Endothelial cell of umbilical vein (primary cell): ENCODE measurements at regions not wholly inside any gene's neighbourhood (a gene's known extent, or its start where the extent isn't known, plus 50 kb on each side); places are given as distances from the start of the nearest gene placed in this dataset.

ENCODE experiments used
- BruUV-seq: library from RNA; stranded (reverse); fragments of 400-500 nt; replicated peaks from 2 replicates; lab custom pipeline; 2021; lab: Mats Ljungman, UMichigan
- CTCF ChIA-PET: fragments of 300-600, 350-600 bp; sonication (Branson Sonifier 250); formaldehyde crosslinking; loops from one replicate; lab custom pipeline; 2021; ENCODE audit warnings: antibody characterized with exemption, inconsistent platforms; lab: Charles Lee
- POLR2A ChIA-PET: fragments of 300-600, 350-600 bp; sonication (Branson Sonifier 250); formaldehyde crosslinking; loops from one replicate; lab custom pipeline; 2021; ENCODE audit warnings: antibody characterized with exemption, inconsistent platforms; lab: Charles Lee
- DNase-seq: peaks from one replicate; pipeline ENCODE4 v3.0.0-alpha.2; 2011; ENCODE audit warnings: low read depth, low spot score
- FAIRE-seq: peaks from 2 replicates; lab custom pipeline; 2011; peaks lifted over from hg19 to GRCh38; lab: Jason Lieb, UNC
- H2AFZ ChIP-seq: 2 replicates; pipeline ENCODE4 v1.6.0; 2012; ENCODE audit warnings: low read depth, low read length, control low read depth, inconsistent platforms
- H3K27ac ChIP-seq: 2 replicates; pipeline ENCODE4 v1.5.1; 2011; ENCODE audit warnings: low read depth, mild to moderate bottlenecking, control low read depth, low read length, moderate library complexity; ENCODE audit not compliant: insufficient read depth
- H3K27me3 ChIP-seq, 2 experiments: 2 replicates each; pipeline versions ENCODE4 v1.6.0 to v1.6.1; 2011; ENCODE audit warnings: low read length in 2 of 2, mixed read lengths in 1 of 2; ENCODE audit not compliant: control insufficient read depth in 2 of 2, insufficient read depth in 2 of 2
- H3K36me3 ChIP-seq, 2 experiments: 2 replicates in 1 of 2; 3 replicates in 1 of 2; pipeline ENCODE4 v1.5.1; 2011; ENCODE audit warnings: low read length in 2 of 2, mild to moderate bottlenecking in 1 of 2, moderate library complexity in 1 of 2; ENCODE audit not compliant: control insufficient read depth in 2 of 2, insufficient read depth in 2 of 2; ENCODE audit errors: extremely low read depth in 1 of 2
- H3K4me1 ChIP-seq: 3 replicates; pipeline ENCODE4 v1.5.1; 2011; ENCODE audit warnings: mild to moderate bottlenecking, low read length; ENCODE audit not compliant: control insufficient read depth, insufficient read depth; ENCODE audit errors: extremely low read depth
- H3K4me2 ChIP-seq: 2 replicates; pipeline ENCODE4 v1.6.1; 2011; ENCODE audit warnings: low read length, control low read depth, mixed read lengths; ENCODE audit not compliant: insufficient read depth
- H3K4me3 ChIP-seq, 3 experiments: fragments of 200-600 bp in 1 of 3; sonication (generic), shearing (Covaris generic) in 1 of 3; replicated peaks in 1 of 3; 2 replicates each; pipeline ENCODE4 v1.5.1; 2011 to 2016; ENCODE audit warnings: control low read depth in 3 of 3, low read length in 3 of 3, mild to moderate bottlenecking in 2 of 3, inconsistent platforms in 1 of 3, low read depth in 1 of 3, moderate library complexity in 1 of 3; ENCODE audit not compliant: insufficient read depth in 1 of 3
- H3K79me2 ChIP-seq: 2 replicates; pipeline ENCODE4 v1.6.0; 2012; ENCODE audit warnings: low read length, inconsistent platforms; ENCODE audit not compliant: control insufficient read depth, insufficient read depth
- H3K9ac ChIP-seq: replicated peaks from 2 replicates; pipeline ENCODE3; 2011; ENCODE audit warnings: low read length, control low read depth; ENCODE audit not compliant: insufficient read depth; ENCODE audit errors: extremely low read depth
- H3K9me1 ChIP-seq: replicated peaks from 3 replicates; pipeline ENCODE4 v1.6.0; 2011; ENCODE audit warnings: mild to moderate bottlenecking, low read length; ENCODE audit not compliant: control insufficient read depth, insufficient read depth; ENCODE audit errors: extremely low read depth
- H3K9me3 ChIP-seq: replicated peaks from 2 replicates; pipeline ENCODE4 v1.5.1; 2012; ENCODE audit warnings: low read length, inconsistent platforms; ENCODE audit not compliant: control insufficient read depth, insufficient read depth
- H4K20me1 ChIP-seq: replicated peaks from 2 replicates; pipeline ENCODE3; 2011; ENCODE audit warnings: mild to moderate bottlenecking, low read length; ENCODE audit not compliant: control insufficient read depth, insufficient read depth; ENCODE audit errors: extremely low read depth
- EZH2 ChIP-seq: IDR thresholded peaks from 2 replicates; pipeline ENCODE4 v1.6.1; 2012; ENCODE audit warnings: borderline replicate concordance, low read depth, mild to moderate bottlenecking, moderate library complexity, low read length, inconsistent platforms; ENCODE audit not compliant: severe bottlenecking
- FOS ChIP-seq: IDR thresholded peaks from 2 replicates; pipeline ENCODE4 v1.6.1; 2011; ENCODE audit warnings: mild to moderate bottlenecking, low read length, moderate library complexity, borderline replicate concordance; ENCODE audit not compliant: insufficient read depth
- GATA2 ChIP-seq: IDR thresholded peaks from 2 replicates; pipeline ENCODE4 v1.7.0; 2011; ENCODE audit warnings: low read depth, mild to moderate bottlenecking, moderate library complexity, mixed read lengths, low read length; ENCODE audit not compliant: insufficient read length, insufficient read depth
- JUN ChIP-seq: IDR thresholded peaks from 2 replicates; pipeline ENCODE4 v1.6.1; 2011; ENCODE audit warnings: borderline replicate concordance, low read depth; ENCODE audit not compliant: insufficient read length, insufficient read depth
- MYC ChIP-seq: IDR thresholded peaks from one replicate; pipeline ENCODE4 v1.6.1; 2011; ENCODE audit warnings: mild to moderate bottlenecking, low read depth, low read length
- POLR2A ChIP-seq: IDR thresholded peaks from 2 replicates; pipeline ENCODE4 v1.6.1; 2012; ENCODE audit warnings: low read depth, mild to moderate bottlenecking, control low read depth, low read length
- POLR2AphosphoS5 ChIP-seq: IDR thresholded peaks from 2 replicates; pipeline ENCODE4 v1.6.1; 2012; ENCODE audit warnings: low read depth, mild to moderate bottlenecking, control low read depth, low read length, moderate library complexity; ENCODE audit not compliant: insufficient read depth
- dilution Hi-C: fragments of 300-500 bp; cut with MboI; formaldehyde crosslinking; loops from one replicate; pipeline ENCODE4 v1.15.0; 2019; ENCODE audit warnings: low sequenced_read_pairs; ENCODE audit not compliant: extremely low pct_ligation_motif_present
- intact Hi-C: fragments of 100-400 bp; cut with micrococcal nuclease; formaldehyde crosslinking; loops from one replicate; pipeline ENCODE4 v1.10.0; 2022
- TF ChIP-seq, protein P1 (sequence below): IDR thresholded peaks from 2 replicates; pipeline ENCODE4 v1.6.1; 2011; ENCODE audit not compliant: insufficient read depth, insufficient read length
- TF ChIP-seq, protein P2 (sequence below), 2 donors: IDR thresholded peaks; 1 replicate in 1 of 2; 2 replicates in 1 of 2; pipeline ENCODE4 v1.5.1; 2011; ENCODE audit warnings: low read length in 2 of 2, mild to moderate bottlenecking in 2 of 2, moderate library complexity in 2 of 2, control low read depth in 1 of 2, inconsistent platforms in 1 of 2, low read depth in 1 of 2; ENCODE audit not compliant: insufficient read depth in 1 of 2; ENCODE audit errors: extremely low read depth in 1 of 2

DNA sequence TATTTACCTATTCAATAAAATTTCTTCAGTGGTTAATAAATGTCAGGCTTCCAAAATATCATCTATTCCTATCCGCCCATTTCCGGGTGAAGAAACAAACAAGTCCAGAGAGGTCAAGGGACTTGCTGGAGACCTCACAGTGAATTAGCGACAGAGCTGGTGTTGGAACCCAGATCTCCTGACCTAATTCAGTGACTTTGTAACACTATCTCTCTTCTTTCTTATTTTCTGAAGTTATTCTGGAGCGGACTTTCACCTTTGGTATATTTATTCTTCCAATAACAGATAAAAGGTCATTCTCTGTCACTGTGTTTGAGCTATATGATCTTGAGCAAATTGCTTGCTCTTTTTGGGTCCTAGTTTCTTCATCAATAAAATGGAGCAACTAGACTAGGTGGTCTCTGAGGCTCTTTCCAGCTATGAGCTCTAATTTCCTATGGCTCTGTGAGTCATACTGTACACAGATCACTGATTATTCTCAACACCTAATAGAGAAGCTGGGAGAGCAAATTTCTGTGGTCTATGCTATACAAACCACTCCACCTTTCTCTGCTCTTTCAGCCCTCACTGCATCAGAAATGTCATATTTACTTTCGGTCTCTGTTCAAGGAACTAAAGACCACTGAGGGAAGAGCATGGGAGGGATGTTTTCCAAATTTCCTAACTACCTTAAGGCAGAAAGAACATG, 113.2 kb upstream of the IGSF1 start:
- FAIRE-seq, result no peak
- TF ChIP-seq POLR2AphosphoS5, result no peak
- TF ChIP-seq, protein P1, sequence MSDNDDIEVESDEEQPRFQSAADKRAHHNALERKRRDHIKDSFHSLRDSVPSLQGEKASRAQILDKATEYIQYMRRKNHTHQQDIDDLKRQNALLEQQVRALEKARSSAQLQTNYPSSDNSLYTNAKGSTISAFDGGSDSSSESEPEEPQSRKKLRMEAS, result no peak
- no peak for TF ChIP-seq EZH2
- Histone ChIP-seq H3K9me1 (no peaks in the 10 kb centered on the region), H3K27me3 (no peaks in the 10 kb centered on the region), H3K27ac (no peak overlapping the region), H3K9ac (no peak overlapping the region), H3K79me2 (no peaks in the 10 kb centered on the region), H3K4me1 (no peaks in the 10 kb centered on the region), H4K20me1 (no peaks in the 10 kb centered on the region), H3K36me3 (no peaks in the 10 kb centered on the region), H3K4me3 (no peak overlapping the region), H2AFZ (no peak overlapping the region), H3K9me3 (no peaks in the 10 kb centered on the region), H3K4me2 (no peak overlapping the region)
- intact Hi-C loops (no loop called here), dilution Hi-C loops (no loop called here)
- DNase-seq, result no peak
- POLR2A ChIA-PET, result no interaction called here
- BruUV-seq, result no TSS peak
- CTCF ChIA-PET, result no interaction called here

DNA sequence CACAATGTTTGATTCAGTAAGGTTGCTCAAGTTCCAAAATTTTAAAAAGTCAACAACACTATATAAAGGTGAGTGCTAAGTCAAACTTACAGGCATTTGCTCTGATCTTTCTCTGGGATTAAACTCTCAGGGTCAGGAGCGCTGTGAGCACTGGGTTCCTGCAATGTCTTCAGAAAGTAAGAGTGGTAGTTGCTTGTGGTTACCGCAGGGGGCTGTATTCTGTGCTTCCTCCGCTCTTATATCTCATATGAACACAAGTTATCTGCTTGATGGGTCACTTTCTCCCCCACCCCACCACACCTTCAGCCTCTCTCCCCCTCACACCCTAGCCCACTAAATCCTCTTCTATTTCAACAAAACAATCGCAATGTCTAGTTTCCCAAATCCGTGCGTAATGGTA, 116.4 kb upstream of the IGSF1 start:
- Histone ChIP-seq H3K79me2 (no peaks in the 10 kb centered on the region), H3K36me3 (no peaks in the 10 kb centered on the region), H4K20me1 (no peaks in the 10 kb centered on the region), H3K4me2 (no peak overlapping the region), H3K9ac (no peak overlapping the region), H3K9me1 (no peaks in the 10 kb centered on the region), H3K4me1 (no peaks in the 10 kb centered on the region), H3K27ac (no peak overlapping the region), H2AFZ (no peak overlapping the region), H3K9me3 (no peaks in the 10 kb centered on the region), H3K4me3 (no peak overlapping the region), H3K27me3 (no peaks in the 10 kb centered on the region)
- POLR2A ChIA-PET, result no interaction called here
- FAIRE-seq, result no peak
- dilution Hi-C loops (no loop called here), intact Hi-C loops (no loop called here)
- DNase-seq, result no peak
- no peak for TF ChIP-seq JUN
- TF ChIP-seq GATA2, result no peak
- TF ChIP-seq, protein P2, sequence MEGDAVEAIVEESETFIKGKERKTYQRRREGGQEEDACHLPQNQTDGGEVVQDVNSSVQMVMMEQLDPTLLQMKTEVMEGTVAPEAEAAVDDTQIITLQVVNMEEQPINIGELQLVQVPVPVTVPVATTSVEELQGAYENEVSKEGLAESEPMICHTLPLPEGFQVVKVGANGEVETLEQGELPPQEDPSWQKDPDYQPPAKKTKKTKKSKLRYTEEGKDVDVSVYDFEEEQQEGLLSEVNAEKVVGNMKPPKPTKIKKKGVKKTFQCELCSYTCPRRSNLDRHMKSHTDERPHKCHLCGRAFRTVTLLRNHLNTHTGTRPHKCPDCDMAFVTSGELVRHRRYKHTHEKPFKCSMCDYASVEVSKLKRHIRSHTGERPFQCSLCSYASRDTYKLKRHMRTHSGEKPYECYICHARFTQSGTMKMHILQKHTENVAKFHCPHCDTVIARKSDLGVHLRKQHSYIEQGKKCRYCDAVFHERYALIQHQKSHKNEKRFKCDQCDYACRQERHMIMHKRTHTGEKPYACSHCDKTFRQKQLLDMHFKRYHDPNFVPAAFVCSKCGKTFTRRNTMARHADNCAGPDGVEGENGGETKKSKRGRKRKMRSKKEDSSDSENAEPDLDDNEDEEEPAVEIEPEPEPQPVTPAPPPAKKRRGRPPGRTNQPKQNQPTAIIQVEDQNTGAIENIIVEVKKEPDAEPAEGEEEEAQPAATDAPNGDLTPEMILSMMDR (IDR thresholded peaks at IDR 0.05; ENCODE audit: extremely low read depth in 1 of 2, insufficient read depth in 1 of 2, low read depth in 1 of 2, low read length in 2 of 2), result no peak
- no peak for TF ChIP-seq POLR2A
- TF ChIP-seq POLR2AphosphoS5, result no peak
- TF ChIP-seq, protein P1, result no peak
- TF ChIP-seq EZH2, result no peak
- no peak for TF ChIP-seq MYC
- TF ChIP-seq FOS, result no peak
- no TSS peak for BruUV-seq
- CTCF ChIA-PET, result no interaction called here
